Sigmoid colon (tissue), 6 donors: ENCODE measurements at regions not wholly inside any gene's neighbourhood (a gene's known extent, or its start where the extent isn't known, plus 50 kb on each side); places are given as distances from the start of the nearest gene placed in this dataset.
"Not testable (repeated sequence)": the region's sequence is repeated elsewhere in the genome, so short reads cannot be mapped to it uniquely, and the experiment has no call there.

Experiments used
- DNase-seq: peaks from one replicate; pipeline ENCODE4 v3.0.0-alpha.2; 2019
- H3K27ac ChIP-seq, 4 donors: fragments of 200-600 bp; sonication (generic); one replicate each; pipeline ENCODE4 v1.5.1; 2016 to 2019; ENCODE audit warnings: mild to moderate bottlenecking in 1 of 4
- H3K27me3 ChIP-seq, 3 donors: fragments of 200-600 bp; sonication (generic); one replicate each; pipeline ENCODE4 v1.5.1; 2019; ENCODE audit warnings: mild to moderate bottlenecking in 1 of 3
- H3K36me3 ChIP-seq, 4 donors: fragments of 200-600 bp; sonication (generic); one replicate each; pipeline ENCODE4 v1.5.1; 2016 to 2019
- H3K4me1 ChIP-seq, 4 donors: fragments of 200-600 bp; sonication (generic); one replicate each; pipeline ENCODE4 v1.5.1; 2017 to 2019
- H3K4me3 ChIP-seq, 4 donors: fragments of 200-600 bp; sonication (generic); one replicate each; pipeline ENCODE4 v1.5.1; 2017 to 2019; ENCODE audit warnings: mild to moderate bottlenecking in 2 of 4, moderate library complexity in 1 of 4
- H3K9me3 ChIP-seq, 4 donors: fragments of 200-600 bp in 3 of 4; sonication (generic) in 3 of 4; one replicate each; pipeline versions ENCODE4 v1.5.1 to v1.6.1; 2013 to 2019
- CTCF ChIP-seq, 4 experiments: fragments of 450-650 bp in 3 of 4; fragments of 200-600 bp in 1 of 4; IDR thresholded peaks; one replicate each; pipeline ENCODE4 v1.5.1; 2016 to 2019; ENCODE audit warnings: antibody characterized with exemption in 4 of 4, mild to moderate bottlenecking in 3 of 4, moderate library complexity in 2 of 4
- EP300 ChIP-seq, 4 donors: sonication (generic); formaldehyde crosslinking; IDR thresholded peaks; one replicate each; pipeline ENCODE4 v1.6.1; 2017; ENCODE audit warnings: antibody characterized with exemption in 4 of 4
- POLR2A ChIP-seq, 2 donors: fragments of 450-650 bp; IDR thresholded peaks; one replicate each; pipeline ENCODE4 v1.6.1; 2016; ENCODE audit warnings: antibody characterized with exemption in 2 of 2, mild to moderate bottlenecking in 2 of 2, moderate library complexity in 2 of 2
- POLR2AphosphoS5 ChIP-seq, 4 donors: sonication (generic); formaldehyde crosslinking; IDR thresholded peaks; one replicate each; pipeline ENCODE4 v1.6.1; 2017; ENCODE audit warnings: antibody characterized with exemption in 4 of 4
- WGBS, 2 donors: extraction: QIAGEN DNeasy Blood & Tissue Kit; methylation state at CpG; one replicate each; pipeline ENCODE4 v1.1.7; 2013; 5-methylcytosine and 5-hydroxymethylcytosine counted together
- intact Hi-C: fragments of 100-400 bp; cut with DNase I; formaldehyde crosslinking; loops from one replicate; pipeline ENCODE4 v1.15.1; 2023
- donor health status: healthy with polysubstance abuse.
- donor health status: healthy.

- WGBS, 2 donors = 66 to 80% methylated on average over 1 of the region's 1 CpG
- intact Hi-C loops = no loop called here
- no peak overlapping the region for H3K27ac ChIP-seq
These were observed 1067.5 kb downstream of the PCDH7 start for GRCh38 chr4:31787701-31788100.

GRCh38 chr4:31788676-31789075 lies 1068.5 kb downstream of the PCDH7 start:
- Histone ChIP-seq H3K9me3 (no peaks in the 10 kb centered on the region), H3K4me1 (no peaks in the 10 kb centered on the region), H3K27ac (no peak overlapping the region), H3K4me3 (no peak overlapping the region), H3K36me3 (no peaks in the 10 kb centered on the region), H3K27me3 (no peaks in the 10 kb centered on the region)
- DNase-seq = no peak
- no peak for TF ChIP-seq POLR2AphosphoS5 (IDR thresholded peaks at IDR 0.05)
- no peak for TF ChIP-seq CTCF (IDR thresholded peaks at IDR 0.05)
- TF ChIP-seq EP300 (IDR thresholded peaks at IDR 0.05) = no peak
- TF ChIP-seq POLR2A (IDR thresholded peaks at IDR 0.05) = no peak
- WGBS, 2 donors = 52 to 70% methylated on average over 2 of the region's 2 CpGs
- intact Hi-C loops = no loop called here

More at GRCh38 chr4:31787701-31788100, 1067.5 kb downstream of the PCDH7 start:
- Histone ChIP-seq H3K9me3 (no peaks in the 10 kb centered on the region), H3K4me3 (no peak overlapping the region), H3K27me3 (no peaks in the 10 kb centered on the region), H3K36me3 (no peaks in the 10 kb centered on the region), H3K4me1 (no peaks in the 10 kb centered on the region)
- TF ChIP-seq POLR2AphosphoS5 (IDR thresholded peaks at IDR 0.05) (no peak), CTCF (IDR thresholded peaks at IDR 0.05) (no peak), POLR2A (IDR thresholded peaks at IDR 0.05) (no peak), EP300 (IDR thresholded peaks at IDR 0.05) (no peak)
- DNase-seq = no peak

GRCh38 chr4:31791666-31792065 lies 1071.5 kb downstream of the PCDH7 start:
- Histone ChIP-seq H3K27ac (no peak overlapping the region), H3K9me3 (no peaks in the 10 kb centered on the region), H3K36me3 (no peaks in the 10 kb centered on the region), H3K4me3 (no peak overlapping the region), H3K4me1 (no peaks in the 10 kb centered on the region), H3K27me3 (no peaks in the 10 kb centered on the region)
- intact Hi-C loops = no loop called here
- no peak for DNase-seq
- 60 to 76% methylated on average over 1 of the region's 1 CpG for whole genome bisulfite sequencing, 2 donors
- TF ChIP-seq POLR2A (IDR thresholded peaks at IDR 0.05) (no peak), POLR2AphosphoS5 (IDR thresholded peaks at IDR 0.05) (no peak), CTCF (IDR thresholded peaks at IDR 0.05) (no peak), EP300 (IDR thresholded peaks at IDR 0.05) (no peak)

GRCh38 chr4:31793907-31794306 lies 1073.7 kb downstream of the PCDH7 start:
- H3K9me3 ChIP-seq = no peaks in the 10 kb centered on the region
- TF ChIP-seq POLR2AphosphoS5 (IDR thresholded peaks at IDR 0.05) = no peak
- TF ChIP-seq CTCF (IDR thresholded peaks at IDR 0.05) = no peak
- TF ChIP-seq EP300 (IDR thresholded peaks at IDR 0.05) = no peak
- no peak for TF ChIP-seq POLR2A (IDR thresholded peaks at IDR 0.05)
- 71 to 76% methylated on average over 4 of the region's 4 CpGs for WGBS, 2 donors
- no peak overlapping the region for H3K27ac ChIP-seq
- no peaks in the 10 kb centered on the region for H3K36me3 ChIP-seq
- intact Hi-C loops = no loop called here
- no peaks in the 10 kb centered on the region for H3K4me1 ChIP-seq
- no peak overlapping the region for H3K4me3 ChIP-seq
- no peaks in the 10 kb centered on the region for H3K27me3 ChIP-seq
- DNase-seq = no peak

GRCh38 chr4:31797052-31797451 lies 1076.9 kb downstream of the PCDH7 start:
- intact Hi-C loops, H3K27me3 ChIP-seq, H3K27ac ChIP-seq, H3K36me3 ChIP-seq, DNase-seq, H3K4me1 ChIP-seq, H3K4me3 ChIP-seq, H3K9me3 ChIP-seq: not testable (repeated sequence)
- 92 to 96% methylated on average over 1 of the region's 1 CpG for WGBS, 2 donors
